ENCODE measurements at regions not wholly inside any gene's neighbourhood (a gene's known extent, or its start where the extent isn't known, plus 50 kb on each side); places are given as distances from the start of the nearest gene placed in this dataset.

- peak; percentile 8 for TF ChIP-seq CTCF (IDR thresholded peaks at IDR 0.05; ENCODE audit: insufficient read depth, low read depth, low read length, missing control alignments)
- no peak for DNase-seq (ENCODE audit: low read depth)
- no peak overlapping the region for H3K4me3 ChIP-seq (ENCODE audit: low read depth, low read length)
Measured at GRCh38 chr2:529424-529823, 147.8 kb downstream of the TMEM18 start.

DNA sequence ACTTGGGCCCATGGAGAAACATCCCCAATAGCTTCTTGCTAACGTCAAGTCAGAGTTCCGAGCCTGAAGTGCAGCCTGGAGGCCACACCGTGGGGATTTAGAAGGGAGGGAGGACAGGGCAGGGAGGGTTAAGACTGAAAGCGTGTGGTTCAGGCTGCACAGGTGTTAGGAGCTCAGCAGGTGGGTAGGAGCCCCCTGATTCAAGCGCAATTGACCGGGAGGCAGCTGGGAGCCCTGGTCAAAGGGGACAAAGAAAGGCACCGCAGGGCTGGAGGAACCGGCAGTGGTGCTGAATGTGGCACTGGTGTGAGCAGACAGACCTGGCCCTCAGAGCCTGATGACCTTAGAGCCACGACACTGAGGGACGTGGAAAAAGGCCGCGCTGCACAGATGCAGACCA is 149.6 kb downstream of the TMEM18 start:
- TF ChIP-seq CTCF (IDR thresholded peaks at IDR 0.05; ENCODE audit: insufficient read depth, low read depth, low read length, missing control alignments) = no peak
- DNase-seq (ENCODE audit: low read depth) = no peak
- H3K4me3 ChIP-seq (ENCODE audit: low read depth, low read length) = no peak overlapping the region

- TF ChIP-seq CTCF (IDR thresholded peaks at IDR 0.05; ENCODE audit: insufficient read depth, low read depth, low read length, missing control alignments) = no peak
- no peak overlapping the region for H3K4me3 ChIP-seq (ENCODE audit: low read depth, low read length)
- no peak for DNase-seq (ENCODE audit: low read depth)
Measured at GRCh38 chr2:526918-527317, 150.3 kb downstream of the TMEM18 start.

DNA sequence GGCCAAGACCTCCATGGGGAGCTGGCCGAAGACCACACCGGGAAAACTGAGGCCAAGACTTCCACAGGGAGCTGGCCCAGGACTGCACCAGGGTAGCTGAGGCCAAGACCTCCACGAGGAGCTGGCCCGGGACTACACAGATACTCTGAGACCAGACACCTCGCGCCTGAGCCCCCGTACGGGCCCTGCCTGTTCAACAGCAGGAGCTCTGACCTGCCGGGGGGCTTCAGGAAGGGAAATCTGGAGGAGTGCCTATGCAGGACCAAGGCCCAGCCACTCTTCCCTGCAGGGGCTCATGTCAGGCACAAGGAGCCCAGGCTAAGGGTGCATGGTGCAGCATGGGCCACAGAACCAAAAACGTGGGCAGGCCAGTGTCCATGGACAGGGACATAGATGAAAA is 151.6 kb downstream of the TMEM18 start:
- no peak for DNase-seq (ENCODE audit: low read depth)
- TF ChIP-seq CTCF (IDR thresholded peaks at IDR 0.05; ENCODE audit: insufficient read depth, low read depth, low read length, missing control alignments) = no peak
- no peak overlapping the region for H3K4me3 ChIP-seq (ENCODE audit: low read depth, low read length)

- no peak for TF ChIP-seq CTCF (IDR thresholded peaks at IDR 0.05; ENCODE audit: insufficient read depth, low read depth, low read length, missing control alignments)
- DNase-seq (ENCODE audit: low read depth) = no peak
- no peak overlapping the region for H3K4me3 ChIP-seq (ENCODE audit: low read depth, low read length)
Measured at GRCh38 chr2:525021-525420, 152.2 kb downstream of the TMEM18 start.

DNA sequence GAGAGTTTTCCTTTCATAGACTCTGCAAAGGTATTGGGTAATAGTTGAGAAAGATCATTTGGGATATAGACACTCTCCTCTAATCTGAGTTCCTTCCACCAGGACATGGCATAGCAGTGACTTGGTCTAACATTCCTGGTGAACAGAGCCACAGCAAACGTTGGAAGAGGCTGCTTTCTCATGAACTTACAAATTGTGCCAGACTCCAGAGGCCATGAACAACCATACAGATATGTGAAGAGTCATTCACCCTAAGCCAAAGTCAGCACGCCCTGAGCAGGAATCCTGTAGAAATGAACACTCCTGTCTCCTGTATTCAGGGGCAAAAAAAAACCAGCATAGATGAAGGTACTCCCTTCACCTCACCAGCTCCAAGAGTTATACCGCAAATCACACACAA is 152.8 kb downstream of the TMEM18 start:
- no peak for TF ChIP-seq CTCF (IDR thresholded peaks at IDR 0.05; ENCODE audit: insufficient read depth, low read depth, low read length, missing control alignments)
- H3K4me3 ChIP-seq (ENCODE audit: low read depth, low read length) = no peak overlapping the region
- DNase-seq (ENCODE audit: low read depth) = no peak

DNA sequence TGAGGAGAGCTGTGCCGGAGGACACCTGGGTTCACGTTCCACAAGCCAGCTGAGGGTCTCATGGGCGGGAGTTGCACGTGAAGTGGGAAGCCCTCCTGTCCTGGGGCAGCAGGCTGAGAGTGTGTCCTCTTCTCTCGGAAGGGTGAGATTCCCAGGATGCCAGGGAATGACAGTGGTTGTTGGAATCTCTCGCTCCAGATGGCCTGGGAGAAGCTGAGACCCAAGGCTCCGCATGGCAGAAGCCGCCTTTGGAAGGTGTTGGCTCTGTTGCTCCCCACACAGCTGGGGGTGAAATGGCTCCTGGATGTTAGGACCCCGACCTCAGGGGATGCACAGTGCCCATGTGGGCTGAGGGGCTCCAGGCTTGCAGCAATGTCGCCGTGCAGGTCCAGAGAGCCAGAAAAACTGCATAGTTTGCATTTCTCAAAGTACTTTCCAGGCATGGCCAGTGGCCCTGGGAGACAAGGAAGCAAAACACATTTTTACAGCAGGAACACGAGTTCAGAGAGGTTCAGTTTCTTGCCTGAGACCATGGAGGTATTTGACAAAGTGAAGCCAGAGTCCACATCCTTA is 153.4 kb downstream of the TMEM18 start:
- no peak overlapping the region for H3K4me3 ChIP-seq (ENCODE audit: low read depth, low read length)
- no peak for TF ChIP-seq CTCF (IDR thresholded peaks at IDR 0.05; ENCODE audit: insufficient read depth, low read depth, low read length, missing control alignments)
- DNase-seq (ENCODE audit: low read depth) = no peak
